Fibroblast of skin of right biceps (primary cell): ENCODE measurements at regions not wholly inside any gene's neighbourhood (a gene's known extent, or its start where the extent isn't known, plus 50 kb on each side); places are given as distances from the start of the nearest gene placed in this dataset.
"Not testable (repeated sequence)": the region's sequence is repeated elsewhere in the genome, so short reads cannot be mapped to it uniquely, and the experiment has no call there.

Source experiments
- DNase-seq: peaks from one replicate; pipeline ENCODE4 v3.0.0-alpha.2; 2013

GRCh38 chr11:106152013-106152412 lies 74.6 kb downstream of the AASDHPPT start:
- DNase-seq = peak; percentile 60

GRCh38 chr11:106152824-106153223 lies 75.4 kb downstream of the AASDHPPT start:
- peak; percentile 11 for DNase-seq

DNA sequence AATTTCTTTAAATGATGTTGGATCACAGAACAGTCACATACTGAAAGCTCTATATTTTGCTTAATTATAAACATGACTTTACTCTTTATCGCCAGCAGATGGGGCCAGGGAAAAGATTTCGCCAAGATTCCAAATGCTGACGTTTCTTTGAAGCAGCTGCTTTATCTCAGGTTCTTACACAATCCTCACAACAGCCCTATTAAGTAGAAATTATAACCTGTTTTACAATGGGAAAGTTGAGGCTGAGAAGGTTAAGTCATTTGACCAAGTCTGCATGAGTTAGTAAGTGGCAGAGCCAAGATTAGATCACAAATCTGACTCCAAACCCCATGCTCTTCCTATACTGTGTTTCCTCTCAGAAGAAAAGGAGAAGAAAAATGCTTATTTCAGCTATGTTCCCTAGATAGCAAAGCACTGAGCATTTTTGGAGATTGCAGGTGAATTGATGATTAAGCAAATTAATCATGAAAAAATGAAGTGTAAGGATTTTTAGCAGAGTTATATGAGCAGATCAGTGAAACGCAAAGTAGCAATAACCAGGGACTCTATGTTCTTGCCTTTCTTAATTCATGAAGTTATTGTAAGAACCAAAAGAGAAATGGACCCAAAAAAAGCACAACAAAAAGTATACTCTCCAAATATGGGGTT lies 79.0 kb downstream of the AASDHPPT start:
- DNase-seq = peak; percentile 62

DNA sequence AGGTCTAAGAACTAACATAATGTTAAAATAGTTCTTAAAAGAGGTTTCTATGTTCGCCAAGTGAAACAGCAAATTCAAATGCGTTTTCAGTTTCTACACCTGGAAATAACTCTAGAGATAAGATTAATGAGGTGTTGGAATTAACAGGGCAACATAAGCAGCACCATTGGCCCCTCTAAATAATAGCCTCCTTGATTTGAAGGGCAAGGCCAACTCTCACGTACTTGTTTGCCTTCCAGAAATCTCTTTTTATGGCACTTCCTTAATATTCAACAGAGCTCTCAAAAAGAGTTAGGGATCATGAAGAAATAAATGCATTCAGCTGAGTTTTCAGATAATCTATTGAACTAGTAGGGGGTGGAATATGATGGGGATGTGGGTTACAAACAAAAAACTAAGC lies 80.9 kb downstream of the AASDHPPT start:
- DNase-seq = no peak

- peak; percentile 15 for DNase-seq
These were observed 82.4 kb downstream of the AASDHPPT start for GRCh38 chr11:106159836-106160235.

DNA sequence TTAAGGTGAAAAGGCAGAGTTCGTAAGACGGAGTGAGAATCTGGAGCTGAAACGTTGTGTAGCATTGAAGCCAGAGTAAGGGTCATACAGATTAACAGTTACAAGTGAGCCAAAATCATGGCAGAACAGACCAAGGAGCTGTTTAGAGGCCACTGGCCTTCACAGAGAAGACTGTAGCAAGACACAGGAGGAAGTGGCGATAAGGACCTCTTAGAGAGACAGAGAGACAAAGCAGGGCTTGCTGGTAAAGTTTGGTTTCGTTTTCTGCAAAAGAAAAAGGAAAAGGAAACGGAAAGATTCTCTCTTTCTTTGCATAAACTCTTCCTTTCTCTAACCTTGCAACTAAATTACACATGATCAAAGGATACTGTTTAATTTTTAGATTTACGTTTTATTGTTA lies 83.0 kb downstream of the AASDHPPT start:
- DNase-seq = no peak

GRCh38 chr11:106161775-106162634 lies 84.5 kb downstream of the AASDHPPT start:
- no peak for DNase-seq

DNA sequence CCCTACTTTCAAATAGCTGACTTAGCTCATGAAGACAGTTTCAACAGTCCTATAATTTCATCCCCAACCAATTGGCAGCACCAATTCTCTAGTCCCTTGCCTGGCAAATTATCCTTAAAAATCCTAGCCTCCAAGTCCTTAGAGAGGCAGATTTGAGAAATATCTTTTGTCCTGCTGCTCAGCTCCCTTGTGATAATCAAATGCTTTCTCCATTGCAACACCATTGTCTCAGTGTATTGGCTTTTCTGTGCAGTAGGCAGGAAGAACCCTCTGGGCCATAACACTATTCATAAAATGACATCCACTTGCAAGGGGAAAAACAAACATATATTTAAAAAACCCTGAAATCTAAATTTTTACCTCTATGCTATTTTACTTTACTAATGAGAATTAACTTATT lies 89.6 kb downstream of the AASDHPPT start:
- no peak for DNase-seq

- peak; percentile 13 for DNase-seq
These were observed 95.0 kb downstream of the AASDHPPT start for GRCh38 chr11:106172386-106172991.

DNA sequence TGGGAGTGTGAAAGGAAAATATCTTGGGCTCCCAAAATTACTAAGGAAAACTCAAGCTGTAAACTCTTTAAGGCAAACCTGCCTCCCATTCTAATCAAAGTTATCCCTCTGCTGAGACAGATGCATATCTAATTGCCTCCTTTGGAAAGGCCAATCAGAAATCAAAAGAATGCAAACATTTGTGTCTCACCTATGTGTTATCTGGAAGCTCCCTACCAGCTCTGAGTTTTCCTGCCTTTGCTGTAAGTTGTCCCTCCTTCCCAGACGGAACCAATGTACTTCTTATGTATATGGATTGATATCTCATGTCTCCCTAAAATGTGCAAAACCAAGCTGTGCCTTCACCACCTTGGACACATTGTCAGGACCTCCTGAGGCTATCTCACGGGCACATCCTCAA lies 95.8 kb downstream of the AASDHPPT start:
- DNase-seq = no peak

DNA sequence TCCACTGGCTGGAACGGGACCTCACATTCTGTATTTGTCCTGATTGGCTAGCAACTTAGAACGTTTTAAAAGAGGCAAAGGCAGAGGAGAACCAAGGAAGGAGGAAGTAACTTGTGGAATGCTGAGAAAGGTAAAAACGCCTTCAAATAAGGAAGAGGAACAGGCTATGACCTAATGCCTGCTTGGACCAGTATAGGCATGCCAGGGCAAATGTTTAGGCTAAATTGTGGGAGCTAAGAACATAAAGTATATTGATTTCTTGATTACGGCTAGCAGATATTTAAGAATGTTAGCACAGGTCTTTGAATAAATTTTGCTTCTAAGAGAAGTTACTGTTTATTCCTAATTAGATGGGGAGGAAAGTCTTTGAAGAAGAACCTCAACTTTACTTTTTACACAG lies 96.5 kb downstream of the AASDHPPT start:
- DNase-seq = not testable (repeated sequence)

DNA sequence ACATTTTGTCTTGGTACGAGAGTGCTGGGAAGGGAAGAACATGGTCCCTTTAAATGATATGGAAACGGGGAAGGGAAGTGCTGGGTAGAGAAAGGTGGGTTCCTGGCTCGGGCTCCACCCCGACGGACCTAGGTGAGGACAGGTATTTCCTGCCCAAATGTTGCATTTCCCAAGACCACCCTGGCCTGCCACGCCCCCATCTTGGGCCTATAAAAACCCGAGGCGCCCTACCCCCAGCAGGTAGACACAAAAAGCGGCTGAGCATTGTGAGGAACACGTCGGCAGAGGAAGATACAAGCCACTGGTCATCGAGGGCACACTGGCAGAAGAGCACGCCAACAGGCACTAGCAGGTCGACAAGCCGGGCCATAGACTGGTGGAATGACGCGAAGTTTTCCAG lies 99.4 kb downstream of the AASDHPPT start:
- no peak for DNase-seq

GRCh38 chr11:106177311-106177710 lies 99.8 kb downstream of the AASDHPPT start:
- DNase-seq = no peak

DNA sequence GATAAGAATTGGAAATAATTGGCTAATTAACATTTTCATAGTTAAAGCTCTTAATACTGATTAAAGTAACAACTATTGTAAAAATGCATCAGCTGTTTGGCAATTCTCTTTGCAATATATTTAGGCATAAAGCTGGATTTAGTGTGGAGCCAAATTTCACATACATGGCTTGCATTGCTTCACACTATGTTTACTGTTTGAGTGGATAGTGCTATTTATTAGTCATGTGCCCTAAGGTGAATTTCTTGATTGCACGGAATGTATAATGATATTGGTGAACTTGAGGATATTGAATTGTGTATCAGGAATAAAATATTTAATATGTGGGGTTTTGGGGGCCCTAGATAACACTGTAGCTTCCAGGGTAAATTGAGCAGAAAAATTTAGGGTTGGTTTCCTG lies 100.9 kb downstream of the AASDHPPT start:
- DNase-seq = no peak

DNA sequence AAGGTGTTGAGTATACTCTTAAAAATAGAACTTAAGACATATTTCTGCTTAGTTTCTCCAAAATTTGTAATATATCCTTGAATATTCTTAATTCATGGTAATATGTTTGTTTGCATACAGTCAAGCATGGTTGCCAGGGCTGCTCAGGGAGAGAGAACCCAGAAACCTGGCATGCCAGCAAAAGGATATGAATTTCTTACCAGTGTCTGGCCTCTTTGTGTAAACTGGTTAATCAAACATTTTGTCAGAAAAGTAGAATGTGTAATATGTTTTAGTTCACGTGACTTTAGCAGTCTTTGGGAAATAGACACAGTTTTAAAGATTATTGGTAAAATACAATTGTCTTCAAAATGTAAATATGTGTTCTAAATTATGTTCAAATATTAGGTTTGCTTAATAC lies 101.6 kb downstream of the AASDHPPT start:
- no peak for DNase-seq

DNA sequence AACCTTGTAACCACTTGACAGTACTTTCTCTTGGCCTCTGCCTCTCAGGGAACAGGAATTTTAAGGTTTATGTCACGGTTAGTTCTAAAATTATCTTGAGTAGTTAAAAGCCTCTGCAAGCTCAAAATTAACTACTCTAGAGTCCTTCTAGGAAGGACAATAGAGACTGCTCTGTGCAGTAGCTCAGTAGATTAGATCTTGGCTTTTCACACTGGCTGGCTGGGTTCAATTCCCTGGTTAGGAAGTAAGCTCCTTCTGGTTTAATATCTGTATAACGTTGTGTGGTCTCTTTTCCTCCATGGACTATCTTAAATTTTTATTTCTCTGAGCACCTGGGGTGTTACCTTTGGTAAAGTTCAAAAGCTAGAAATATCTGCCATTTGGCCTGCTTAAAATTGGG lies 109.2 kb downstream of the AASDHPPT start:
- DNase-seq = no peak

DNA sequence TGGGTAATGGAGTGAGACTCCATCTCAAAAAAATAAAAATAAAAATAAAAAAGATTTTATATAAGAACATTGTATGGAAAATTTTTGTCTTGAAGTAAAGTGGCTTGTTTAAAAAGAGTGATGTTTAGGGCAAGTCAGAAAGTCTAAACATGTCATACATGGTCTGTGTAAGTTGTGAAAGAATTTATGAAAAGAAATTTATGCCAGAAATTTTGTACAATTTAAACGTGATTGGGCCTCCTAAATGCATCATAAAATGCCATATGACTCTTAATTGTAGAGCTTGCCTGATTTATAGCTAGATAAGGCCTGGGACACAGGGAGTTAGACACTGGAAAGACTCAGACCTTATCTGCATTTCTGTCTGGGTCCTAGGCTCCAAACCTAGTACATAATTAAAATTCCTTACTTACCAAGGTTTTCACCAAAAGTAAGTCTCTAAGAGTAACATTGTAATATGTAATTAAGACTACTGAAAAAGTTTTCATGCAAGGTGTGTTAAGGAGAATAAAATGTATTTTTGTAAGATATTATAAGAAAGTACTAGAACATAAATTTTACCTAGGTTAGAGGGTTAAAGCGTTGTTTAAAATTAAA lies 110.5 kb downstream of the AASDHPPT start:
- no peak for DNase-seq

DNA sequence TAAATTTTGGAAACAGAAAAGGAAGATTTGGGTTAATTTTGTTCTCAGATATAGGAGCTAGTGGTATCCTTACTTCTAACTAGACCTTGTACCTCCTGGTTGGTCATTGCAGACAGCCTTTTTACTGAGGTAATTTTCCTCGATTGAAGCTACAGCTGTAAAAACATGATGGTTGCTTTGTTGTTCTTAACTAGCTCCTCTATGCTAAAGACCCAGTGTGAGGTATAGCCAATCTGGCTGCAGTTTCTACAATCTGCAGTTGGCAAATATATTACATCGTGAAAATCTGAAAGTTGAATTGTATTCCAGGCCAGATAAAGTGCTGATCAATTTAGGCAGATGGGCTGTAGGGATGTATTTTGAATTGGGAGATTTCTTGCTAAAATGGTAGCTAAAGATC lies 116.5 kb downstream of the AASDHPPT start:
- DNase-seq = no peak

DNA sequence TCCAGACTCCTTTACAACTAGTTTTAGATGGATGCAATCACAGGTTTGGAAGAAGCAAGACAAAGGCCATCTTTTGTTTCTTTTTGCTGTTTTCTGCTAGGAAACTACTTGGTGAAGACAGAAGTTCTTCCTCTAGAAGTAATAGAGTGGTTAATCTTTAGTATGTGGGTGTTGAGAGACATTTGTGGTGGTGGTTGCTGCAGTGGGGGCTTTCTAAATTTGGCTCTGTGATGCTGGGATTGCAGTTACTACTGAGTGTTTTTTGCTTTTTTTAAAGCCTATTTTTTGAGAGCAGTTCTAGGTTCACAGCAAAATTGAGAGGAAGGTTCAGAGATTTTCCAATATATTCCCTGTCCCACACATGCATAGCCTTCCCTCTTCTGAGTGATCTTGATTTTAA lies 120.0 kb downstream of the AASDHPPT start:
- DNase-seq = no peak

- peak; percentile 10 for DNase-seq
These were observed 125.6 kb downstream of the AASDHPPT start for GRCh38 chr11:106202935-106203620.

DNA sequence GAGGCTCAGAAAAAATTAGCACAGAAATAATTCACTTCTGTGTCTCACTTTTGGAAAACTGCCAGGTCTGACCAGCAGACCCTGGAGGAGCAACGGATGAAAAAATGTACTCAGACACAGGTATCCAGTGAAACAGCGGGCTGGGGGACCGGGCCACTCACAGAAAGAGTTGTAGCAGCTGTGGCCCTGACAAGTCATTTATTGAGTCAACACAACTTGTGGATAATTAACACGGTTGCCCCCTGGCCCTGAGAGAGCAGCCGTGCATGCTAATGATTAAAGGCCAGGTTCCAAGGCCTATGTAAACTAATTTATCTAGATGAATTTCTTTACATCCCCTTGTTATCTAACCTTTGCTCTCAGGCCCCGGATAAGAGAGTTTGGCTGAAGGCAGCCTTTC lies 131.3 kb downstream of the AASDHPPT start:
- no peak for DNase-seq

GRCh38 chr11:106212081-106212480 lies 134.6 kb downstream of the AASDHPPT start:
- no peak for DNase-seq

DNA sequence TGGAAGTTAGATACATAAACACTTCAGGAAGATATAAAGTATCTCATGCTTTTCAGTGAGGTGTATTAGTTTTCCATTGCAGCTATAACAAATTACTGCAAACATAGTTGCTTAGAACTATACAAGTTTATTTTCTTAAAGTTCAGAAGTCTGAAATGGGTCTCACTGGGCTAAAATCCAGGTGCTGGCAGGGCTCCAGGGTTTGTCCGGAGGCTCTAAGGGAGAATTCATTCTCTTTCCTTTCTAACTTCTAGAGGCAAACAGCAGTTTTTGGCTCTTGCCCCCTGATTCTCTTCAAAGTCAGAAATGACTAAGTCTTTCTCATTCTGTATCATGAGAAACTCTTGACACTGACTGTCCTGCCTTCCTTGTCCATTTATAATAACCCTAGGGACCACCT lies 138.8 kb downstream of the AASDHPPT start:
- no peak for DNase-seq
